GM21529 (cell line): ENCODE measurements at regions not wholly inside any gene's neighbourhood (a gene's known extent, or its start where the extent isn't known, plus 50 kb on each side); places are given as distances from the start of the nearest gene placed in this dataset.

ENCODE experiments used
- ATAC-seq: cut with Tn5 transposase; IDR thresholded peaks from one replicate; pipeline ENCODE4 v1.9.1; 2021; ENCODE audit not compliant: unreplicated experiment

- ATAC-seq: no peak
Observed at GRCh38 chr15:31273258-31273941, 53.2 kb upstream of the KLF13 start.

- ATAC-seq: no peak
Observed at GRCh38 chr15:31274496-31275330, 51.9 kb upstream of the KLF13 start.

- ATAC-seq: no peak
Observed at GRCh38 chr15:31275331-31276262, 51.0 kb upstream of the KLF13 start.

GRCh38 chr15:31276596-31277298 is 49.9 kb upstream of the KLF13 start:
- no peak for ATAC-seq
